A673 (cell line): ENCODE measurements at regions not wholly inside any gene's neighbourhood (a gene's known extent, or its start where the extent isn't known, plus 50 kb on each side); places are given as distances from the start of the nearest gene placed in this dataset.

Source experiments
- CTCF ChIP-seq: fragments of 300-800, 200-600 bp; sonication (generic); conservative IDR thresholded peaks from 2 replicates; pipeline ENCODE4 v1.5.1; 2017; ENCODE audit warnings: low read depth, mild to moderate bottlenecking, antibody characterized with exemption, low read length, moderate library complexity, mixed read lengths
- EZH2 ChIP-seq: fragments of 200-600 bp; sonication (generic); IDR thresholded peaks from 2 replicates; pipeline ENCODE4 v1.6.1; 2017; ENCODE audit warnings: borderline replicate concordance, low read depth, mild to moderate bottlenecking, mixed read lengths, antibody characterized with exemption, low read length; ENCODE audit not compliant: poor library complexity, severe bottlenecking

GRCh38 chr11:8763070-8763685, 80.6 kb downstream of the RPL27A start:
- no peak for TF ChIP-seq CTCF
- TF ChIP-seq EZH2 = no peak
